Psoas muscle (tissue), 7 donors: ENCODE measurements at regions not wholly inside any gene's neighbourhood (a gene's known extent, or its start where the extent isn't known, plus 50 kb on each side); places are given as distances from the start of the nearest gene placed in this dataset.
"Not testable (repeated sequence)": the region's sequence is repeated elsewhere in the genome, so short reads cannot be mapped to it uniquely, and the experiment has no call there.

Experiments
- ATAC-seq, 4 donors: fragments of 200-7000 bp; cut with Tn5 transposase; one replicate each; pipeline ENCODE4 v1.9.1; 2020; ENCODE audit warnings: moderate library complexity in 3 of 4, mild to moderate bottlenecking in 2 of 4
- DNase-seq, 2 donors: peaks; one replicate each; pipeline ENCODE4 v3.0.0-alpha.2; 2020
- H3K27ac ChIP-seq: fragments of 200-600 bp; one replicate; pipeline ENCODE4 v1.8.0; 2022
- H3K27me3 ChIP-seq, 3 donors: fragments of 200-600 bp in 1 of 3; one replicate each; pipeline versions ENCODE4 v1.6.1 to v1.8.0; 2013 to 2022; ENCODE audit warnings: low read length in 2 of 3, mild to moderate bottlenecking in 2 of 3, moderate library complexity in 1 of 3; ENCODE audit not compliant: insufficient read depth in 3 of 3
- H3K36me3 ChIP-seq, 2 donors: fragments of 200-600 bp in 1 of 2; one replicate each; pipeline versions ENCODE4 v1.6.1 to v1.8.0; 2013 to 2022; ENCODE audit warnings: low read depth in 1 of 2, mild to moderate bottlenecking in 1 of 2, moderate library complexity in 1 of 2; ENCODE audit not compliant: insufficient read depth in 1 of 2
- H3K4me1 ChIP-seq: fragments of 200-600 bp; one replicate; pipeline ENCODE4 v1.8.0; 2022
- H3K4me3 ChIP-seq: fragments of 200-600 bp; one replicate; pipeline ENCODE4 v1.8.0; 2022; ENCODE audit warnings: mild to moderate bottlenecking
- H3K9me3 ChIP-seq: fragments of 200-600 bp; one replicate; pipeline ENCODE4 v1.8.0; 2022
- WGBS, 3 donors: extraction: QIAGEN DNeasy Blood & Tissue Kit; methylation state at CpG; one replicate each; pipeline versions ENCODE4 v1.1.6 to v1.1.7; 2013; 5-methylcytosine and 5-hydroxymethylcytosine counted together
- intact Hi-C, 2 donors: fragments of 100-400 bp; cut with DNase I; formaldehyde crosslinking; loops; one replicate each; pipeline versions ENCODE4 v1.11.0 to v1.14.2; 2022
- TF ChIP-seq, protein P1 (sequence below): fragments of 200-600 bp; IDR thresholded peaks from one replicate; pipeline ENCODE4 v1.8.0; 2022; ENCODE audit warnings: antibody characterized with exemption
- donor health status: healthy with polysubstance abuse.
- donor health status: DM: no; HTN: no; CAD: no; lungs with moderate emphysema.
- donor health status: Bipolar disorder and iron deficiency.
- donor health status: healthy.
- donor health status: DM: yes; HTN: yes; CAD: no.
- donor health status: DM: no; HTN: no; CAD: no.
- donor health status: DM: yes; HTN: yes; CAD: no.

DNA sequence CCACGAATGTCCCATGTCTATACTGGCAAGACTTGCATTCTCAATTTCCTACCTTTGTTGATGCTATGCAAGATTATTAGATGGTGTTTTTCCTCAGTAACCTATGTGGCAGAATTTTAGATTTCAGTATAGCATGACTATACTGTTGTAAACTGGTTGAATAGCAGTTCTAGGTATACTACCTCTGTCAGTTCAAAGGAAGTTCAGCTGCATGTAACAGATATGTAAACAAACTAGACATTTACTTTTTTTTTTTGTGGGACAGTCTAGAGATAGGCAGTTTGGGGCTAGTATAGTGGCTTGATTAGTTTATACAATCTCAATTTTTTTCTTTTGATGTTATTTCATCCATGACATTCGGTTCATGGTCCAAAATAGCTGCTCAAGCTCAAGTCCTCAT is 97.6 kb upstream of the GRIN3A start:
- ATAC-seq: no peak
- H3K27ac ChIP-seq: no peak overlapping the region

DNA sequence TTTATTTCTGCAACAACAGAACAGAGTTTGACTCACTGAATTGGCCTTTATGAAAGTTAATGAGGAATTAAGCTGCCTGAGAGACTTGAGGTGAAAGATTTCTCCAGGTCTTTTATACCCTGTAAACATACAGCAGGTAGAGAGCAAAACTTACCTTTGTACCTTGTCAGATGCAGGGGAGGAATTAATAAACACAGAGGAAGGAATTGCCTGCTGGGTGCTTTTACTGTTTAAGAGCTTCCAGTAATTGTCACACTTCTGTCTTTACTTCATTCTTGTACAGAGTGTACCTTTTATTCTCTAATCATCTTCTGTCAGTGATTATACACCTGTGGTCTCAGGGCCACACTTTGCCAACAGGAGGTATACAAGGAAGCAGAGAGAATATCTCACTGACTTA is 94.0 kb upstream of the GRIN3A start:
- no peak overlapping the region for H3K4me3 ChIP-seq
- no peak overlapping the region for H3K27ac ChIP-seq
- H3K27me3 ChIP-seq: no peaks in the 10 kb centered on the region
- H3K9me3 ChIP-seq: no peaks in the 10 kb centered on the region
- TF ChIP-seq, protein P1, sequence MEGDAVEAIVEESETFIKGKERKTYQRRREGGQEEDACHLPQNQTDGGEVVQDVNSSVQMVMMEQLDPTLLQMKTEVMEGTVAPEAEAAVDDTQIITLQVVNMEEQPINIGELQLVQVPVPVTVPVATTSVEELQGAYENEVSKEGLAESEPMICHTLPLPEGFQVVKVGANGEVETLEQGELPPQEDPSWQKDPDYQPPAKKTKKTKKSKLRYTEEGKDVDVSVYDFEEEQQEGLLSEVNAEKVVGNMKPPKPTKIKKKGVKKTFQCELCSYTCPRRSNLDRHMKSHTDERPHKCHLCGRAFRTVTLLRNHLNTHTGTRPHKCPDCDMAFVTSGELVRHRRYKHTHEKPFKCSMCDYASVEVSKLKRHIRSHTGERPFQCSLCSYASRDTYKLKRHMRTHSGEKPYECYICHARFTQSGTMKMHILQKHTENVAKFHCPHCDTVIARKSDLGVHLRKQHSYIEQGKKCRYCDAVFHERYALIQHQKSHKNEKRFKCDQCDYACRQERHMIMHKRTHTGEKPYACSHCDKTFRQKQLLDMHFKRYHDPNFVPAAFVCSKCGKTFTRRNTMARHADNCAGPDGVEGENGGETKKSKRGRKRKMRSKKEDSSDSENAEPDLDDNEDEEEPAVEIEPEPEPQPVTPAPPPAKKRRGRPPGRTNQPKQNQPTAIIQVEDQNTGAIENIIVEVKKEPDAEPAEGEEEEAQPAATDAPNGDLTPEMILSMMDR: no peak
- intact Hi-C loops: no loop called here
- ATAC-seq (no peak), DNase-seq (no peak)
- no peaks in the 10 kb centered on the region for H3K36me3 ChIP-seq
- no peaks in the 10 kb centered on the region for H3K4me1 ChIP-seq

More for the DNA sequence above, 97.6 kb upstream of the GRIN3A start:
- Histone ChIP-seq H3K4me3 (no peak overlapping the region), H3K4me1 (no peaks in the 10 kb centered on the region), H3K27me3 (no peaks in the 10 kb centered on the region), H3K9me3 (no peaks in the 10 kb centered on the region), H3K36me3 (no peaks in the 10 kb centered on the region)
- intact Hi-C loops: no loop called here
- TF ChIP-seq, protein P1: no peak
- DNase-seq: no peak
- WGBS, 3 donors: 31 to 54% (median 34%) methylated on average over 2 of the region's 2 CpGs

DNA sequence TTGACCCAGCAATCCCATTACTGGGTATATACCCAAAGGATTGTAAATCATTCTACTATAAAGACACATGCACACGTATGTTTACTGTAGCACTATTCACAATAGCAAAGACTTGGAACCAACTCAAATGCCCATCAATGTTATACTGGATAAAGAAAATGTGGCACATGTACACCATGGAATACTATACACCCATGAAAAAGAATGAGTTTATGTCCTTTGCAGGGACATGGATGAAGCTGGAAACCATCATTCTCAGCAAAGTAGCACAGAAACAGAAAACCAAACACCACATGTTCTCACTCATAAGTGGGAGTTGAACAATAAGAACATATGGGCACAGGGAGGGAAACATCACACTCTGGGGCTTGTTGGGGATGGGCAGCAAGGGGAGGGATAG is 83.0 kb upstream of the GRIN3A start:
- ATAC-seq, intact Hi-C loops, H3K9me3 ChIP-seq, H3K36me3 ChIP-seq, H3K4me1 ChIP-seq, H3K27me3 ChIP-seq, DNase-seq, H3K4me3 ChIP-seq, H3K27ac ChIP-seq: not testable (repeated sequence)
- 85 to 100% (median 89%) methylated on average over 1 of the region's 1 CpG for WGBS, 3 donors

DNA sequence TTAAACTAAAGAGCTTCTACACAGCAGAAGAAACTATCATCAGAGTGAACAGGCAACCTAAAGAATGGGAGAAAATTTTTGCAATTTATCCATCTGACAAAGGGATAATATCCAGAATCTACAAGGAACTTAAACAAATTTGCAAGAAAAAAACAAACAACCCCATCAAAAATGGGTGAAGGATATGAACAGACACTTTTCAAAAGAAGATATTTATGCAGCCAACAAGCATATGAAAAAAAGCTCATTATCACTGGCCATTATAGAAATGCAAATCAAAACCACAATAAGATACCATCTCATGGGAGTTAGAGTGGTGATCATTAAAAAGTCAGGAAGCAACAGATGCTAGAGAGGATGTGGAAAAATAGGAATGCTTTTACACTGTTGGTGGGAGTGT is 82.5 kb upstream of the GRIN3A start:
- H3K27ac ChIP-seq, H3K27me3 ChIP-seq, H3K36me3 ChIP-seq, ATAC-seq, H3K4me1 ChIP-seq, DNase-seq, H3K4me3 ChIP-seq, intact Hi-C loops, H3K9me3 ChIP-seq: not testable (repeated sequence)

DNA sequence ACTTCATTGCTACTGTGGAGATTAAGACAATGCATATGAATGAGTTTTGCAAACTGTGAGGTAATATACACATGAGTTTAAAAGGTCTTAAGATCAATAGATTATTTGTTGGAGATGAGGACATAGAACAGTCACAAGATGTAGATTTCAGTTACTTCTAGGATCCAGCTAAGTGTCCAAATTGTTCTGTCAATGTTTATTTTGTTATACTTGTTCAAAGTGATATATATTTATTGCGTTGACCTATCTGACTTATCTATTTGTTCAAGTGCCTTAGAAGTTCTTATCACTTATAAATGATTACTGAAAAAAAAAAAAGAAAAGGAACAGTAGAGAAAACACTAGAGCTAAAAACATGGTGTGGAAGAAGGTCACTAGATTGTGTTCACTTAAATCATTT is 75.6 kb upstream of the GRIN3A start:
- DNase-seq: no peak
- no peaks in the 10 kb centered on the region for H3K27me3 ChIP-seq
- H3K9me3 ChIP-seq: no peaks in the 10 kb centered on the region
- H3K36me3 ChIP-seq: no peaks in the 10 kb centered on the region
- 42 to 98% (median 46%) methylated on average over 1 of the region's 1 CpG for WGBS, 3 donors
- TF ChIP-seq, protein P1: no peak
- H3K27ac ChIP-seq: no peak overlapping the region
- intact Hi-C loops: no loop called here
- no peak overlapping the region for H3K4me3 ChIP-seq
- no peaks in the 10 kb centered on the region for H3K4me1 ChIP-seq
- no peak for ATAC-seq

DNA sequence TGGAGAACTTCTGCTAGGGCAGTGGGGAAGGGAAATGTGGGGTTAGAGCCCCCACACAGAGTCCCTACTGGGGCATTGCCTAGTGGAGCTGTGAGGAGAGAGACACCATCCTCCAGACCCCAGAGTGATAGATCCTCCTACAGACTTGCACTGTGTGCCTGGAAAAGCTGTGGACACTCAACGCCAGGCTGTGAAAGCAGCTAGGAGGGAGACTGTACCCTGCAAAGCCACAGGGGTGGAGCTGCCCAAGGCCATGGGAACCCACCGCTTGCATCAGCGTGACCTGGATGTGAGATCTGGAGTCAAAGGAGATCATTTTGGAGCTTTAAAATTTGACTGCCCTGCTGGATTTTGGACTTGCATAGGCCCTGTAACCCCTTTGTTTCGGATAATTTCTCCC is 69.4 kb upstream of the GRIN3A start:
- intact Hi-C loops, H3K4me1 ChIP-seq, H3K27me3 ChIP-seq, DNase-seq, ATAC-seq, H3K4me3 ChIP-seq, H3K27ac ChIP-seq, H3K36me3 ChIP-seq, H3K9me3 ChIP-seq: not testable (repeated sequence)
- WGBS, 3 donors: 92 to 95% (median 95%) methylated on average over 4 of the region's 4 CpGs
